ENCODE measurements at regions not wholly inside any gene's neighbourhood (a gene's known extent, or its start where the extent isn't known, plus 50 kb on each side); places are given as distances from the start of the nearest gene placed in this dataset.
"Not testable (repeated sequence)": the region's sequence is repeated elsewhere in the genome, so short reads cannot be mapped to it uniquely, and the experiment has no call there.

- in situ Hi-C loops (cut with MboI; ENCODE audit: low sequenced_read_pairs) = no loop called here
Observed at GRCh38 chr11:86167499-86168164, 76.9 kb upstream of the EED start.

GRCh38 chr11:86166287-86166686 is 78.3 kb upstream of the EED start:
- in situ Hi-C loops (cut with MboI; ENCODE audit: low sequenced_read_pairs) = not testable (repeated sequence)

DNA sequence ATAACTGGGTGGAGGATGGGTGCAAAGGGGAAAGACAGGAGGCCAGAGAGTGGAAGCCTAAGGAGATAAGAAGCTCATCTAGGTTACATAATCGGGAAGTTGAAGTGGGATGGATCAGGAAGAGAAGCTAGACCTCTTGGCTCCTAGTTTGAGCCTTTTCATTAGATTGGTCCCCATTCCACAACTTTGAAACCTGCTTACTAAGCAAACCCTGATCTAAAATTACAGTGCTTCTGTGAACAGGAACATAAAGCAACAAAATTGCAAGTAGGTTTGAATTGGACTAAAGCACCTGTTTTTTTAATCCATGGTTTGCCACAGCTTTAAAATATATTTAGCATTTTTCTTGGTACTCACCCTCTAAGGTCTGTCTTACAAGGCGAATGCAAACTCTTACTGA is 80.4 kb upstream of the EED start:
- in situ Hi-C loops (cut with MboI; ENCODE audit: low sequenced_read_pairs) = no loop called here

GRCh38 chr11:86163221-86163876 is 81.2 kb upstream of the EED start:
- in situ Hi-C loops (cut with MboI; ENCODE audit: low sequenced_read_pairs) = not testable (repeated sequence)

GRCh38 chr11:86162239-86162638 is 82.3 kb upstream of the EED start:
- in situ Hi-C loops (cut with MboI; ENCODE audit: low sequenced_read_pairs) = no loop called here

GRCh38 chr11:86161837-86162236 is 82.7 kb upstream of the EED start:
- in situ Hi-C loops (cut with MboI; ENCODE audit: low sequenced_read_pairs) = no loop called here

GRCh38 chr11:86161336-86161735 is 83.2 kb upstream of the EED start:
- in situ Hi-C loops (cut with MboI; ENCODE audit: low sequenced_read_pairs) = no loop called here

DNA sequence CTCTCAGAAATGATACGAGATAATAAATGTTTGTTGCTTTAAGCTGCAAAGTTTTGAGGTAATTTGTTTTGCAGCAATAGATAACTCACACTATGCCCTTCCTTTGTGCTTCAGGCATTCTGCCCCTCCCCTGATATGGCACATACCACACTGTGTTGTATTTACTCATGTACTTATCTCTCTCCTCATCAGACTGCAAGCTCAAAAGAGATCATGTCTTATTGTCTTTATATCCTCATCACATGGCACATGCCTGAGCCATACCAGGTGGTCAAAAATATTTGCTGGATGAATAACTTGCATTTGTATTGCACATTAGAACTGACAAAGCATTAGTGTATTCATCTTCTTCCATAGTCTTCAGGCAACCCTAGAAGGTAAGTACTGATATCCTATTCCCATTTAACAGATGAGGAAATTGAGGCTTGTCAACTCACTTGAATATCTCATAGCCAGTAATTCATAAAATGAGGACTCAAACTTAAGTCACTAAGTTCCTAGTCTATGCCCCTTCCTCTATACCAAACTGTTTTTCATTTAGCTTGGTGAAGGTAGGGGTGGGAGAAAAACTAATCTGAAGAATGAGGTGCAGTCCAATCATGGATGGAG is 83.9 kb upstream of the EED start:
- in situ Hi-C loops (cut with MboI; ENCODE audit: low sequenced_read_pairs) = no loop called here

DNA sequence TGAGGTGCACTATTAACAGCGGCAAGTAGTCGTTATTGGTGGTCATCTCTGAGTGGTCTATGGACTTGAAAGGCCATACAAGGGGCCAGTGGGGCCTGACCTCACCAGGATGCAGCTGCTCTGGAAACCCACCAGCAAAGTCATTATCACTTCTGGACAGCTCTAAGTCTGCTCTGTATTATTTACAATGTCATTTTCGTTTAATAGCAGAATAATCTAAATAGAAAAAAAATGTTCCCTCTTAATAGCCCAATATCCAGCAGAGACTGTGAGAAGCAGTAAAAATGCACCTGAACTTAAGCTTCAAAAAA is 85.0 kb upstream of the EED start:
- in situ Hi-C loops (cut with MboI; ENCODE audit: low sequenced_read_pairs) = no loop called here

GRCh38 chr11:86158704-86159580 is 85.6 kb upstream of the EED start:
- in situ Hi-C loops (cut with MboI; ENCODE audit: low sequenced_read_pairs) = no loop called here

GRCh38 chr11:86157797-86158378 is 86.7 kb upstream of the EED start:
- in situ Hi-C loops (cut with MboI; ENCODE audit: low sequenced_read_pairs) = no loop called here

- in situ Hi-C loops (cut with MboI; ENCODE audit: low sequenced_read_pairs) = no loop called here
Observed at GRCh38 chr11:86156397-86156955, 87.6 kb upstream of the PICALM start.

DNA sequence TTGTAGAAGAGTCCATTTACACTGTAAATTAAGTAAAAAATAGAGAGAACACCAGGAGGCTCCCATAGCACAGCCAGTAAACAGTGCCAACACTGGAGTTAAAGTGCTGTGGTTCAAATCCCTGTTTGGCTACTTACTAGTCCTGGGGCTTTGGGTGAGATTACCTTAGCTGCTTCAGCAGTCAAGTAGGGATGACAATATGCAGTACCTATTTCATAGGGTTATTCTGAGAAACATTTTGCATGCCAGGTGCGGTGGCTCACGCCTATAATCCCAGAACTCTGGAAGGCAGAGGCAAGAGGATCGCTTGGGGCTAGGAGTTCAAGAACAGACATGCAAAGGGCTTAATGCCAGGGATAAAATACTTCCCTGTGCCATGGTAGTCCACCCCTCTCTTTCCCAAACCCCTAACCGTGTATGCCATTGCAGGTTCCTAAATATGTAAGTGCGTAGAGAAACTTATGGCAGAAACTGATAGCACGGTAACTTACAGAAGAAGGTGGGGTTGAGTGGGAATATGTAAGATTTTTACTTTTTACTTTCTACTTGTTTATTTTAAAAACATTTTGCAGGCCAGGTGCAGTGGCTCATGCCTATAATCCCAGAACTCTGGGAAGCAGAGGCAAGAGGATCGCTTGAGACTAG is 86.4 kb upstream of the PICALM start:
- in situ Hi-C loops (cut with MboI; ENCODE audit: low sequenced_read_pairs) = no loop called here

GRCh38 chr11:86153439-86153838 is 84.6 kb upstream of the PICALM start:
- in situ Hi-C loops (cut with MboI; ENCODE audit: low sequenced_read_pairs) = no loop called here

DNA sequence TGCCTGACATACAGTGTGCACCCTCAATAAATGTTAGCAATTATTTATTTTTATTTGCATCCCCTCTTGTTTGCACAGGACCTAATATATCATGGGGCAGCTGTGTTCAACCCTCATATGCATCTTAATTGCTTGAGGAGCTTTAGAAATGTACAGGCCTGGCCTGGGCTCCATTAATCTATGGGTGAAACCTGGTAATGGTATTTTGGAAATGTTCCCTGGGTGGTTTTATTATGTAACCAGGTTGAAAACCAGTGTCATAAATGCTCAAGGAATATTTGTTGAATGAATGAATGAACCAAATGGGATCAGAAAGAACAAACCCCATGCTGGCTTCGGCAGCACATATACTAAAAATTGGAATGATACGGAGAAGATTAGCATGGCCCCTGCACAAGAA is 84.0 kb upstream of the PICALM start:
- in situ Hi-C loops (cut with MboI; ENCODE audit: low sequenced_read_pairs) = no loop called here

GRCh38 chr11:86152006-86152862 is 83.3 kb upstream of the PICALM start:
- in situ Hi-C loops (cut with MboI; ENCODE audit: low sequenced_read_pairs) = no loop called here

GRCh38 chr11:86151174-86152005 is 82.5 kb upstream of the PICALM start:
- in situ Hi-C loops (cut with MboI; ENCODE audit: low sequenced_read_pairs) = no loop called here

DNA sequence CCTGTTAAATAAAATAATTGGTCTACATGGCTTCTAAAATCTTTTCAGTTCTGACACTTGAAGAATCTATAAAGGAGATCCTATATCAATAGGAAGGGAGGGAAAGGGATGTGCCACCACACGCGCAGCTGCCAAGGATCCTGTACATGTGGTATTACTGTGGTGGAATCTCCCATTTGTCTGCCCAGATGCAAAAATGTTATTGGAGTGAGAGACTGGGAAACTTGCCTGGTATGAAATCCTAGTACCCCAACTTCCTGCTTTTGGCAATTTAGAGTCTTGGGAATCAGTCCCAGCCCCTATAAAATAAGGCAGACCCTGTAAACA is 81.9 kb upstream of the PICALM start:
- in situ Hi-C loops (cut with MboI; ENCODE audit: low sequenced_read_pairs) = no loop called here

DNA sequence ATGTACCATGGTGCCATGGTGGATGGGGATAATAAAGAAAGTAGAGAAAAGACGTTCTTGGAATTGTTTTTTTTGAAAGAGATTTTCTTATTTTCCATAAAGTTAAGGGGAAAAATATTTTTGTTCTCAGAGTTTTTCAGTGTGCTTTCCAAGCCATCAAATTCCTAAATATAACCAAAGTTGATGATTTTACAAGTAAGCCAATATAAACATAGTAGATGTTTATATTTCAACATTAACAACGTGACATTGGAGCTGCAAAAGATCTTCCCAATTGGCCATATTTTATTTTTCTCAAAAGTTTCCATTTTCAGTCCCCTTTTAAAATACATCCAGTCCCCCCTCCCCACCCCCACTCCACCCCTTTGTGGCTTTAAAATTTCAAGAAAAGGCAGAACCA is 80.9 kb upstream of the PICALM start:
- in situ Hi-C loops (cut with MboI; ENCODE audit: low sequenced_read_pairs) = no loop called here
